Osteocyte (in vitro differentiated cells): ENCODE measurements at regions not wholly inside any gene's neighbourhood (a gene's known extent, or its start where the extent isn't known, plus 50 kb on each side); places are given as distances from the start of the nearest gene placed in this dataset.

ENCODE experiments used
- DNase-seq: peaks from one replicate; pipeline ENCODE4 v3.0.0; 2021; ENCODE audit warnings: mixed read lengths; ENCODE audit not compliant: unreplicated experiment; ENCODE audit errors: extremely low spot score
- H3K27ac Mint-ChIP-seq: one replicate; pipeline ENCODE4 v1.8.0; 2021; ENCODE audit warnings: mild to moderate bottlenecking, mixed read lengths; ENCODE audit not compliant: unreplicated experiment
- H3K27me3 Mint-ChIP-seq: one replicate; pipeline ENCODE4 v1.8.0; 2021; ENCODE audit warnings: mixed read lengths; ENCODE audit not compliant: unreplicated experiment
- H3K36me3 Mint-ChIP-seq: one replicate; pipeline ENCODE4 v1.8.0; 2021; ENCODE audit warnings: mixed read lengths; ENCODE audit not compliant: unreplicated experiment
- H3K4me1 Mint-ChIP-seq: one replicate; pipeline ENCODE4 v1.8.0; 2021; ENCODE audit warnings: mixed read lengths; ENCODE audit not compliant: unreplicated experiment
- H3K4me3 Mint-ChIP-seq: one replicate; pipeline ENCODE4 v1.8.0; 2021; ENCODE audit warnings: mild to moderate bottlenecking, moderate library complexity, mixed read lengths; ENCODE audit not compliant: unreplicated experiment
- H3K9me3 Mint-ChIP-seq: one replicate; pipeline ENCODE4 v1.8.0; 2021; ENCODE audit warnings: mixed read lengths; ENCODE audit not compliant: unreplicated experiment
- TF ChIP-seq, protein P1 (sequence below): fragments of 200-600 bp; sonication (generic); IDR thresholded peaks from 2 replicates; pipeline ENCODE4 v1.5.0; 2021; ENCODE audit warnings: antibody characterized with exemption, mild to moderate bottlenecking, moderate library complexity

GRCh38 chr4:135281230-135281629 is 1079.6 kb upstream of the PABPC4L start:
- Mint-ChIP-seq H3K27ac (peak overlapping the region; percentile 70), H3K36me3 (peaks cover 2% of the 10 kb centered on the region), H3K4me3 (peak overlapping the region; percentile 23), H3K4me1 (peaks cover 48% of the 10 kb centered on the region), H3K27me3 (no peaks in the 10 kb centered on the region), H3K9me3 (peaks cover 14% of the 10 kb centered on the region)
- TF ChIP-seq, protein P1, sequence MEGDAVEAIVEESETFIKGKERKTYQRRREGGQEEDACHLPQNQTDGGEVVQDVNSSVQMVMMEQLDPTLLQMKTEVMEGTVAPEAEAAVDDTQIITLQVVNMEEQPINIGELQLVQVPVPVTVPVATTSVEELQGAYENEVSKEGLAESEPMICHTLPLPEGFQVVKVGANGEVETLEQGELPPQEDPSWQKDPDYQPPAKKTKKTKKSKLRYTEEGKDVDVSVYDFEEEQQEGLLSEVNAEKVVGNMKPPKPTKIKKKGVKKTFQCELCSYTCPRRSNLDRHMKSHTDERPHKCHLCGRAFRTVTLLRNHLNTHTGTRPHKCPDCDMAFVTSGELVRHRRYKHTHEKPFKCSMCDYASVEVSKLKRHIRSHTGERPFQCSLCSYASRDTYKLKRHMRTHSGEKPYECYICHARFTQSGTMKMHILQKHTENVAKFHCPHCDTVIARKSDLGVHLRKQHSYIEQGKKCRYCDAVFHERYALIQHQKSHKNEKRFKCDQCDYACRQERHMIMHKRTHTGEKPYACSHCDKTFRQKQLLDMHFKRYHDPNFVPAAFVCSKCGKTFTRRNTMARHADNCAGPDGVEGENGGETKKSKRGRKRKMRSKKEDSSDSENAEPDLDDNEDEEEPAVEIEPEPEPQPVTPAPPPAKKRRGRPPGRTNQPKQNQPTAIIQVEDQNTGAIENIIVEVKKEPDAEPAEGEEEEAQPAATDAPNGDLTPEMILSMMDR, result peak; percentile 37
- no peak for DNase-seq

DNA sequence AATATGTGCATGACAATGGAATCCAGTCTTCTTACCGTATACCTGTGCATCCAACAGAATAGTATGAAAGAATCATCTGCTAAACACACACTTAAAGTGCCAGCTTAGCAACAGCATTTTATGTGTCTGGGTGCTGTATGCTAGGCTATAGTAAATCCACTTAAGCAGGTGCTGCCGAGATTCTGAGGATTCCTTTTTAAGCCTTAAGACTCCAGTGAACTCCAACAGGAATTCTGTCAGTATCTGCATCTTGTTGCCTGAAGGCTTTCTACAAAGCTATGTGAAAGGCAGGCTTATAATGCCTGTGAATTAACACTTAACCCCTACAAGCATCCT is 1076.4 kb upstream of the PABPC4L start:
- peaks cover 67% of the 10 kb centered on the region for H3K4me1 Mint-ChIP-seq
- H3K27ac Mint-ChIP-seq, result peak overlapping the region; percentile 6
- no peaks in the 10 kb centered on the region for H3K9me3 Mint-ChIP-seq
- H3K4me3 Mint-ChIP-seq, result no peak overlapping the region
- H3K27me3 Mint-ChIP-seq, result no peaks in the 10 kb centered on the region
- TF ChIP-seq, protein P1, result no peak
- DNase-seq, result no peak
- no peaks in the 10 kb centered on the region for H3K36me3 Mint-ChIP-seq

DNA sequence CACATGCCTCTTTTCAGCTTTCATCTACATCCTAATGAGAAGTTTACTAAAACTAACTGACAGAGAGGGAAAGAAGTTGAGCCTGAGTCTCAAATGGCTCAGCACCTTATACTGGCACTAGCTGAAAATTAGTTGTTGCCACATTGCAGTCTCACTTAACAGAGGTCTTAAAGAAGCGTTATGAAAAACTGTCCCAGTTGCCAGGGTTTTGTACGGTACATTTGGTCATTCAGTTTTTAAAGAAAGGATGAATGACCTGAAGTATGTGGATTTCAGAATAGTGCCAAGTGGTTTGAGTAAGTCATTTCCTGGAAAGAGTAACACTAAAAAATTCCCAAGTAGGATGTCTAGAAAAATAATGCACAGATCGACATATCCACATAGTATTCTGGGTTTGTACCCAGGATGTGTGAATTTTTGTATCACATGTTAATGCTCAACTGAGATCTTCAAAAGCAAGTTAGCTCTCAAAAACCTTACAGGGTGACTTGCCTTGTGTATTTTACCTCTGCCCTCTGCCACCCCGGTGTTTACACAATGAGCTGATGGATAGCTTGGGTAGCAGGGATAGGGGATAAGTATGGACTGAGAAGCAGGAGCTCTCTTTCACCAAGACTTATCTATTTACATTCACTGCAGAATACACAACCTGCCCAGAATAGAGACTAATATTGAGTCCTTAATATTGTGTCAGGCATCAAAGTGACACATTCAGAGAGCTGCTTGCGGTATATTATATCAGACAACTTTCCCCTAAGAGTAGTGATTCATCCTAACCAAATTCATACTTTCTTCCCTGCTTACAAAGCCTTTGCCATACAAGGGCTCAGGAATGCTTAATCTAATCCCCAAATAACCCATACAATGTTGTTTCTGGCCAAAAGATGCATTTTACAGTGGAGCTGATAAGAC is 1075.7 kb upstream of the PABPC4L start:
- peaks cover 61% of the 10 kb centered on the region for H3K4me1 Mint-ChIP-seq
- H3K27ac Mint-ChIP-seq, result peak overlapping the region; percentile 69
- H3K4me3 Mint-ChIP-seq, result no peak overlapping the region
- H3K9me3 Mint-ChIP-seq, result no peaks in the 10 kb centered on the region
- H3K27me3 Mint-ChIP-seq, result no peaks in the 10 kb centered on the region
- DNase-seq, result no peak
- TF ChIP-seq, protein P1, result no peak
- no peaks in the 10 kb centered on the region for H3K36me3 Mint-ChIP-seq

DNA sequence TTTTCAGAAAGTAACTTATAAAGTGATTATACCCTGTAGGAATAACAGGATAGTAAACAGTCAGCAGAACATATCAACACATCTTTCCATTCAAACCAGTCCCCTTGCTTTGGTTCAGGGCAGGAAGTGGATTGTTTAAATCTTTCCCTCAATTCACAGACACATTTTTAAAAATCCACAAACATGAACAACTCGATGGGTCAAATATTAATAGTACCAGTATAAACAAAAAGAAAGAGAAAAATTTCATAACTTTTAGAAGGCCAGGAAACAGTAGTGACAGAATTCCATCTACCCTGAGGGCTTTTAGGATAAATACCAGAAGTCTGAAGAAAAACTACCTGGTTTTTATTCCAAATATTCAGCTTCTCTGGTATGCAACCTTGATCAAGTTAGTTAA is 1072.8 kb upstream of the PABPC4L start:
- Mint-ChIP-seq H3K4me3 (peak overlapping the region; percentile 20), H3K27ac (peak overlapping the region; percentile 82), H3K4me1 (peaks cover 44% of the 10 kb centered on the region), H3K36me3 (no peaks in the 10 kb centered on the region), H3K9me3 (no peaks in the 10 kb centered on the region), H3K27me3 (no peaks in the 10 kb centered on the region)
- no peak for DNase-seq
- TF ChIP-seq, protein P1, result no peak

- Mint-ChIP-seq H3K4me3 (no peak overlapping the region), H3K9me3 (no peaks in the 10 kb centered on the region), H3K27me3 (no peaks in the 10 kb centered on the region), H3K4me1 (peaks cover 10% of the 10 kb centered on the region), H3K27ac (no peak overlapping the region), H3K36me3 (peaks cover 3% of the 10 kb centered on the region)
- DNase-seq, result no peak
- TF ChIP-seq, protein P1, result no peak
Measured at GRCh38 chr4:135269125-135269890, 1067.7 kb upstream of the PABPC4L start.
